ENCODE measurements at regions not wholly inside any gene's neighbourhood (a gene's known extent, or its start where the extent isn't known, plus 50 kb on each side); places are given as distances from the start of the nearest gene placed in this dataset.

GRCh38 chr1:105874621-105875020 lies 1181.9 kb upstream of the PRMT6 start:
- Histone ChIP-seq H3K27ac (ENCODE audit: low read depth in 1 of 2, low read length in 2 of 2) (no peak overlapping the region), H3K4me1 (ENCODE audit: control insufficient read depth in 1 of 2, insufficient read depth in 2 of 2, low read length in 2 of 2) (no peaks in the 10 kb centered on the region), H3K27me3 (ENCODE audit: control insufficient read depth in 1 of 2, insufficient read depth in 2 of 2, low read length in 1 of 2) (no peaks in the 10 kb centered on the region), H3K9me3 (ENCODE audit: control insufficient read depth, low read length) (no peaks in the 10 kb centered on the region), H3K36me3 (ENCODE audit: control insufficient read depth in 1 of 2, insufficient read depth in 2 of 2, low read length in 1 of 2) (no peaks in the 10 kb centered on the region), H3K4me3 (ENCODE audit: low read length in 2 of 2) (no peak overlapping the region)
- no peak for ATAC-seq (ENCODE audit: low FRiP score)
- intact Hi-C loops (cut with DNase I), result no loop called here
- DNase-seq, result no peak

DNA sequence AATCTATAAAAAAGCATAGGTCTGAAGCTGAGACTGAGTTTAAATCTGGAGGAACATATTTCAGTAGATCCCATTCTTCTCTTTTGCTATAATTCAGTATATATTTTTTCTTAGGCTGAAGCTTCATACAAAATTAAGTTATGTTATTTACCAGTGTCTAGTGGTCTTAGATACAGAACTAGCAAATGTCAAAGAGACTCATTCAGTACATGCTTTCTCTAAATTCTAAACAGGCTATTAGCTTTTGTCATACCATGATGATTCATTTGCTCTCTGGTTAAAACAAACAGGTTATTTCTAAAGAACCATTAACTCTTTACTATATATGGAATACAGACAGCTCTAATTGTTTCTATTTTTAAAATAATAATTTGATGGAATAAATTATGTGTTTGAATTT lies 1170.2 kb upstream of the PRMT6 start:
- no peaks in the 10 kb centered on the region for H3K4me1 ChIP-seq (ENCODE audit: control insufficient read depth in 1 of 2, insufficient read depth in 2 of 2, low read length in 2 of 2)
- no peak for DNase-seq
- no peaks in the 10 kb centered on the region for H3K9me3 ChIP-seq (ENCODE audit: control insufficient read depth, low read length)
- no peak overlapping the region for H3K4me3 ChIP-seq (ENCODE audit: low read length in 2 of 2)
- no peaks in the 10 kb centered on the region for H3K27me3 ChIP-seq (ENCODE audit: control insufficient read depth in 1 of 2, insufficient read depth in 2 of 2, low read length in 1 of 2)
- ATAC-seq (ENCODE audit: low FRiP score), result no peak
- no peaks in the 10 kb centered on the region for H3K36me3 ChIP-seq (ENCODE audit: control insufficient read depth in 1 of 2, insufficient read depth in 2 of 2, low read length in 1 of 2)
- intact Hi-C loops (cut with DNase I), result no loop called here
- no peak overlapping the region for H3K27ac ChIP-seq (ENCODE audit: low read depth in 1 of 2, low read length in 2 of 2)

GRCh38 chr1:105891308-105891707 lies 1165.2 kb upstream of the PRMT6 start:
- intact Hi-C loops (cut with DNase I), result no loop called here
- H3K27ac ChIP-seq (ENCODE audit: low read depth in 1 of 2, low read length in 2 of 2), result no peak overlapping the region
- H3K27me3 ChIP-seq (ENCODE audit: control insufficient read depth in 1 of 2, insufficient read depth in 2 of 2, low read length in 1 of 2), result peaks cover 0 to 2% of the 10 kb centered on the region in 2 donors
- H3K4me1 ChIP-seq (ENCODE audit: control insufficient read depth in 1 of 2, insufficient read depth in 2 of 2, low read length in 2 of 2), result no peaks in the 10 kb centered on the region
- 84 to 87% methylated on average over 13 of the region's 13 CpGs for WGBS, 2 donors
- ATAC-seq (ENCODE audit: low FRiP score) (no peak), DNase-seq (no peak)
- no peak overlapping the region for H3K4me3 ChIP-seq (ENCODE audit: low read length in 2 of 2)
- H3K36me3 ChIP-seq (ENCODE audit: control insufficient read depth in 1 of 2, insufficient read depth in 2 of 2, low read length in 1 of 2), result no peaks in the 10 kb centered on the region
- no peaks in the 10 kb centered on the region for H3K9me3 ChIP-seq (ENCODE audit: control insufficient read depth, low read length)

GRCh38 chr1:105894006-105894405 lies 1162.5 kb upstream of the PRMT6 start:
- intact Hi-C loops (cut with DNase I), result no loop called here
- H3K27me3 ChIP-seq (ENCODE audit: control insufficient read depth in 1 of 2, insufficient read depth in 2 of 2, low read length in 1 of 2), result peaks cover 0 to 2% of the 10 kb centered on the region in 2 donors
- no peaks in the 10 kb centered on the region for H3K4me1 ChIP-seq (ENCODE audit: control insufficient read depth in 1 of 2, insufficient read depth in 2 of 2, low read length in 2 of 2)
- H3K9me3 ChIP-seq (ENCODE audit: control insufficient read depth, low read length), result no peaks in the 10 kb centered on the region
- H3K27ac ChIP-seq (ENCODE audit: low read depth in 1 of 2, low read length in 2 of 2), result no peak overlapping the region
- H3K36me3 ChIP-seq (ENCODE audit: control insufficient read depth in 1 of 2, insufficient read depth in 2 of 2, low read length in 1 of 2), result no peaks in the 10 kb centered on the region
- ATAC-seq (ENCODE audit: low FRiP score) (no peak), DNase-seq (no peak)
- WGBS, 2 donors, result 63 to 65% methylated on average over 1 of the region's 1 CpG
- no peak overlapping the region for H3K4me3 ChIP-seq (ENCODE audit: low read length in 2 of 2)

- intact Hi-C loops (cut with DNase I), result no loop called here
- Histone ChIP-seq H3K9me3 (ENCODE audit: control insufficient read depth, low read length) (peaks cover 7% of the 10 kb centered on the region), H3K27ac (ENCODE audit: low read depth in 1 of 2, low read length in 2 of 2) (no peak overlapping the region), H3K4me3 (ENCODE audit: low read length in 2 of 2) (no peak overlapping the region), H3K36me3 (ENCODE audit: control insufficient read depth in 1 of 2, insufficient read depth in 2 of 2, low read length in 1 of 2) (no peaks in the 10 kb centered on the region), H3K4me1 (ENCODE audit: control insufficient read depth in 1 of 2, insufficient read depth in 2 of 2, low read length in 2 of 2) (no peaks in the 10 kb centered on the region), H3K27me3 (ENCODE audit: control insufficient read depth in 1 of 2, insufficient read depth in 2 of 2, low read length in 1 of 2) (no peaks in the 10 kb centered on the region)
- 61 to 62% methylated on average over 2 of the region's 2 CpGs for WGBS, 2 donors
- no peak for DNase-seq
- ATAC-seq (ENCODE audit: low FRiP score), result no peak
Measured at GRCh38 chr1:105909811-105910210, 1146.7 kb upstream of the PRMT6 start.

DNA sequence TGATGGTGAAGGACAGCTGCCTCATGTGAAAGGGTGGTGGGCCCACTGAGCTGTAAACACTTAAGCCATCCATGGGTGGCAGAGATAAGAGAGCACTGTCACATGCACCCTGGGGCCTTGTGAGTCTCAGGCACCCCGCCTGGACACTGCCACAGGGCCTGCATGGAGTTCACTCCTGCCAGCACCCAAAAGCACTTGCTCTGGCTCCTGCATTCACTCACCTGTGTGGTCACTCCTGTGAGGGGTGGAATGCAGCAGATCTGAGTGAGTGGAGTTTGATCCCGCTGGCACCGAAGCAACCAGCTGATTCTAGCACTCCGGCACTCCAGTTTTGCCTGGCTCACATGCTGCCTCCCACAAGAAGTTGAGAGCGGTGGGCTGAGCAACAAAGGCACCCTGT lies 1142.1 kb upstream of the PRMT6 start:
- ATAC-seq (ENCODE audit: low FRiP score), result peak; percentile 31
- Histone ChIP-seq H3K9me3 (ENCODE audit: control insufficient read depth, low read length) (peaks cover 4% of the 10 kb centered on the region), H3K27me3 (ENCODE audit: control insufficient read depth in 1 of 2, insufficient read depth in 2 of 2, low read length in 1 of 2) (no peaks in the 10 kb centered on the region), H3K36me3 (ENCODE audit: control insufficient read depth in 1 of 2, insufficient read depth in 2 of 2, low read length in 1 of 2) (no peaks in the 10 kb centered on the region), H3K27ac (ENCODE audit: low read depth in 1 of 2, low read length in 2 of 2) (no peak overlapping the region), H3K4me3 (ENCODE audit: low read length in 2 of 2) (no peak overlapping the region), H3K4me1 (ENCODE audit: control insufficient read depth in 1 of 2, insufficient read depth in 2 of 2, low read length in 2 of 2) (no peaks in the 10 kb centered on the region)
- WGBS, 2 donors, result 85% methylated on average over 5 of the region's 5 CpGs
- no peak for DNase-seq
- intact Hi-C loops (cut with DNase I), result no loop called here

GRCh38 chr1:105934806-105935205 lies 1121.7 kb upstream of the PRMT6 start:
- no peaks in the 10 kb centered on the region for H3K27me3 ChIP-seq (ENCODE audit: control insufficient read depth in 1 of 2, insufficient read depth in 2 of 2, low read length in 1 of 2)
- no peaks in the 10 kb centered on the region for H3K36me3 ChIP-seq (ENCODE audit: control insufficient read depth in 1 of 2, insufficient read depth in 2 of 2, low read length in 1 of 2)
- 34 to 44% methylated on average over 1 of the region's 1 CpG for WGBS, 2 donors
- DNase-seq, result no peak
- H3K27ac ChIP-seq (ENCODE audit: low read depth in 1 of 2, low read length in 2 of 2), result no peak overlapping the region
- intact Hi-C loops (cut with DNase I), result no loop called here
- H3K9me3 ChIP-seq (ENCODE audit: control insufficient read depth, low read length), result no peaks in the 10 kb centered on the region
- no peak overlapping the region for H3K4me3 ChIP-seq (ENCODE audit: low read length in 2 of 2)
- no peak for ATAC-seq (ENCODE audit: low FRiP score)
- H3K4me1 ChIP-seq (ENCODE audit: control insufficient read depth in 1 of 2, insufficient read depth in 2 of 2, low read length in 2 of 2), result no peaks in the 10 kb centered on the region

GRCh38 chr1:105964879-105965278 lies 1091.6 kb upstream of the PRMT6 start:
- Histone ChIP-seq H3K4me1 (ENCODE audit: control insufficient read depth in 1 of 2, insufficient read depth in 2 of 2, low read length in 2 of 2) (no peaks in the 10 kb centered on the region), H3K4me3 (ENCODE audit: low read length in 2 of 2) (no peak overlapping the region), H3K36me3 (ENCODE audit: control insufficient read depth in 1 of 2, insufficient read depth in 2 of 2, low read length in 1 of 2) (no peaks in the 10 kb centered on the region), H3K27me3 (ENCODE audit: control insufficient read depth in 1 of 2, insufficient read depth in 2 of 2, low read length in 1 of 2) (no peaks in the 10 kb centered on the region), H3K27ac (ENCODE audit: low read depth in 1 of 2, low read length in 2 of 2) (no peak overlapping the region), H3K9me3 (ENCODE audit: control insufficient read depth, low read length) (no peaks in the 10 kb centered on the region)
- whole genome bisulfite sequencing, 2 donors, result 80 to 81% methylated on average over 4 of the region's 4 CpGs
- intact Hi-C loops (cut with DNase I), result no loop called here
- ATAC-seq (ENCODE audit: low FRiP score) (no peak), DNase-seq (no peak)

DNA sequence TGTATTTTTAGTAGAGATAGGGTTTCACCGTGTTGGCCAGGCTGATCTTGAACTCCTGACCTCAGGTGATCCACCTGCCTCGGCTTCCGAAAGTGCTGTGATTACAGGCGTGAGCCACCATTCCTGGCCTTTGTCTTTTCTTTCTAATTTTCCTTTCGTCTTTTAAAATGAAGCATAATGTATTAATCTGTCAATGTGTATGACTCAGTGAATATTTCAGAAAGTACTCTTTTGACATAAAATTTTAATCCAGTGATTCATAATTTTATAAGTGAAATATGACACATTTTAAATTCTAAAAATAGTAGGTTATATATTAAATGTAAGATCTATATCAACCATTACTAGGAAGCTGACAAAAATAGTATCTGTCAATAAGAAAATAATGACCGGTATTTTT lies 1059.0 kb upstream of the PRMT6 start:
- Histone ChIP-seq H3K9me3 (ENCODE audit: control insufficient read depth, low read length) (no peaks in the 10 kb centered on the region), H3K27ac (ENCODE audit: low read depth in 1 of 2, low read length in 2 of 2) (no peak overlapping the region), H3K36me3 (ENCODE audit: control insufficient read depth in 1 of 2, insufficient read depth in 2 of 2, low read length in 1 of 2) (no peaks in the 10 kb centered on the region), H3K4me1 (ENCODE audit: control insufficient read depth in 1 of 2, insufficient read depth in 2 of 2, low read length in 2 of 2) (no peaks in the 10 kb centered on the region), H3K4me3 (ENCODE audit: low read length in 2 of 2) (no peak overlapping the region), H3K27me3 (ENCODE audit: control insufficient read depth in 1 of 2, insufficient read depth in 2 of 2, low read length in 1 of 2) (no peaks in the 10 kb centered on the region)
- DNase-seq (no peak), ATAC-seq (ENCODE audit: low FRiP score) (no peak)
- 84 to 88% methylated on average over 6 of the region's 6 CpGs for WGBS, 2 donors
- intact Hi-C loops (cut with DNase I), result no loop called here
